Testis (tissue), 2 donors: ENCODE measurements at regions not wholly inside any gene's neighbourhood (a gene's known extent, or its start where the extent isn't known, plus 50 kb on each side); places are given as distances from the start of the nearest gene placed in this dataset.

ENCODE experiments used
- DNase-seq: peaks from one replicate; pipeline ENCODE4 v3.0.0-alpha.2; 2019
- H3K27ac ChIP-seq, 2 donors: fragments of 200-600 bp; sonication (generic); one replicate each; pipeline ENCODE4 v1.5.1; 2019
- H3K27me3 ChIP-seq: fragments of 200-600 bp; sonication (generic); one replicate; pipeline ENCODE4 v1.5.1; 2019
- H3K36me3 ChIP-seq: fragments of 200-600 bp; sonication (generic); one replicate; pipeline ENCODE4 v1.5.1; 2017; ENCODE audit warnings: low read depth; ENCODE audit errors: missing control alignments
- H3K4me1 ChIP-seq: fragments of 200-600 bp; sonication (generic); one replicate; pipeline ENCODE4 v1.5.1; 2019
- H3K4me3 ChIP-seq, 2 donors: fragments of 200-600 bp; sonication (generic); one replicate each; pipeline ENCODE4 v1.5.1; 2017 to 2019
- H3K9me3 ChIP-seq: fragments of 200-600 bp; sonication (generic); one replicate; pipeline ENCODE4 v1.5.1; 2017
- POLR2A ChIP-seq: fragments of 450-650 bp; IDR thresholded peaks from one replicate; pipeline ENCODE4 v1.6.1; 2017; ENCODE audit warnings: antibody characterized with exemption, mild to moderate bottlenecking, moderate library complexity
- WGBS, 2 donors: methylation state at CpG; one replicate each; pipeline ENCODE4 v1.1.5; 2018; 5-methylcytosine and 5-hydroxymethylcytosine counted together
- intact Hi-C: fragments of 100-400 bp; cut with DNase I; formaldehyde crosslinking; loops from one replicate; pipeline ENCODE4 v1.15.1; 2023; ENCODE audit warnings: low total_unique reads
- TF ChIP-seq, protein P1 (sequence below), 3 experiments: fragments of 450-650 bp in 2 of 3; fragments of 200-600 bp in 1 of 3; sonication (generic) in 1 of 3; IDR thresholded peaks; one replicate each; pipeline ENCODE4 v1.5.1; 2016 to 2019; ENCODE audit warnings: antibody characterized with exemption in 3 of 3, mild to moderate bottlenecking in 2 of 3, moderate library complexity in 1 of 3

GRCh38 chr2:66839551-66840320 is 404.8 kb downstream of the MEIS1 start:
- H3K4me1 ChIP-seq: no peaks in the 10 kb centered on the region
- H3K9me3 ChIP-seq: no peaks in the 10 kb centered on the region
- no peak for TF ChIP-seq POLR2A
- WGBS, 2 donors: 58 to 64% methylated on average over 4 of the region's 4 CpGs
- intact Hi-C loops: no loop called here
- no peaks in the 10 kb centered on the region for H3K36me3 ChIP-seq
- no peaks in the 10 kb centered on the region for H3K27me3 ChIP-seq
- DNase-seq: no peak
- H3K27ac ChIP-seq: no peak overlapping the region
- no peak overlapping the region for H3K4me3 ChIP-seq

GRCh38 chr2:66840321-66841002 is 405.5 kb downstream of the MEIS1 start:
- no peaks in the 10 kb centered on the region for H3K9me3 ChIP-seq
- no peak overlapping the region for H3K27ac ChIP-seq
- TF ChIP-seq, protein P1, sequence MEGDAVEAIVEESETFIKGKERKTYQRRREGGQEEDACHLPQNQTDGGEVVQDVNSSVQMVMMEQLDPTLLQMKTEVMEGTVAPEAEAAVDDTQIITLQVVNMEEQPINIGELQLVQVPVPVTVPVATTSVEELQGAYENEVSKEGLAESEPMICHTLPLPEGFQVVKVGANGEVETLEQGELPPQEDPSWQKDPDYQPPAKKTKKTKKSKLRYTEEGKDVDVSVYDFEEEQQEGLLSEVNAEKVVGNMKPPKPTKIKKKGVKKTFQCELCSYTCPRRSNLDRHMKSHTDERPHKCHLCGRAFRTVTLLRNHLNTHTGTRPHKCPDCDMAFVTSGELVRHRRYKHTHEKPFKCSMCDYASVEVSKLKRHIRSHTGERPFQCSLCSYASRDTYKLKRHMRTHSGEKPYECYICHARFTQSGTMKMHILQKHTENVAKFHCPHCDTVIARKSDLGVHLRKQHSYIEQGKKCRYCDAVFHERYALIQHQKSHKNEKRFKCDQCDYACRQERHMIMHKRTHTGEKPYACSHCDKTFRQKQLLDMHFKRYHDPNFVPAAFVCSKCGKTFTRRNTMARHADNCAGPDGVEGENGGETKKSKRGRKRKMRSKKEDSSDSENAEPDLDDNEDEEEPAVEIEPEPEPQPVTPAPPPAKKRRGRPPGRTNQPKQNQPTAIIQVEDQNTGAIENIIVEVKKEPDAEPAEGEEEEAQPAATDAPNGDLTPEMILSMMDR (IDR thresholded peaks at IDR 0.05): no peak
- no peak for DNase-seq
- intact Hi-C loops: no loop called here
- no peaks in the 10 kb centered on the region for H3K36me3 ChIP-seq
- H3K4me3 ChIP-seq: no peak overlapping the region
- H3K4me1 ChIP-seq: no peaks in the 10 kb centered on the region
- no peaks in the 10 kb centered on the region for H3K27me3 ChIP-seq
- WGBS, 2 donors: 73 to 74% methylated on average over 8 of the region's 8 CpGs

GRCh38 chr2:66843847-66844246 is 408.9 kb downstream of the MEIS1 start:
- no peaks in the 10 kb centered on the region for H3K36me3 ChIP-seq
- no peaks in the 10 kb centered on the region for H3K27me3 ChIP-seq
- intact Hi-C loops: no loop called here
- H3K9me3 ChIP-seq: no peaks in the 10 kb centered on the region
- TF ChIP-seq, protein P1 (IDR thresholded peaks at IDR 0.05): no peak
- TF ChIP-seq POLR2A: no peak
- no peak for DNase-seq
- no peak overlapping the region for H3K4me3 ChIP-seq
- whole genome bisulfite sequencing, 2 donors: 80 to 86% methylated on average over 3 of the region's 3 CpGs
- H3K4me1 ChIP-seq: no peaks in the 10 kb centered on the region
- H3K27ac ChIP-seq: no peak overlapping the region

DNA sequence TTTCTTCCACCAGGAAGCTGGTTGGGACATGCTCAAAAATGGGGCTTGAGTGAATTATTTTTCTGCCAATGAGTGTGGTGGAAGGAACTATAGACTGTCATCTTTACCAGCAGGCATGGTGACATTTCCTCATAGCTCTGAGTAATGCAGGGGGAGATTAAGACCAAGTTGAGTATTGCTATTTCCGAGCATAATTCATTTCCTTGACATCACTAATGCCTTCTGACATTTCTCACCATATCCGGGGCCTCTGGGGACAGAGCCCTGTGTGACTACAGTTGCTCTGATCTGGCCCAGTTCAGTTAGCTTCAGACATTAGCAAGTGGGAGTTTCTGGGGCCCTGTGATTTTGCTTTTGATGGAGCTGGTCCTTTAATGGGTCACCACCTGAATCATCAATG is 410.4 kb downstream of the MEIS1 start:
- 86 to 87% methylated on average over 2 of the region's 2 CpGs for WGBS, 2 donors
- no peak overlapping the region for H3K27ac ChIP-seq
- no peaks in the 10 kb centered on the region for H3K9me3 ChIP-seq
- intact Hi-C loops: no loop called here
- no peak overlapping the region for H3K4me3 ChIP-seq
- no peaks in the 10 kb centered on the region for H3K4me1 ChIP-seq
- no peaks in the 10 kb centered on the region for H3K36me3 ChIP-seq
- no peak for TF ChIP-seq POLR2A
- TF ChIP-seq, protein P1 (IDR thresholded peaks at IDR 0.05): no peak
- no peaks in the 10 kb centered on the region for H3K27me3 ChIP-seq
- no peak for DNase-seq

DNA sequence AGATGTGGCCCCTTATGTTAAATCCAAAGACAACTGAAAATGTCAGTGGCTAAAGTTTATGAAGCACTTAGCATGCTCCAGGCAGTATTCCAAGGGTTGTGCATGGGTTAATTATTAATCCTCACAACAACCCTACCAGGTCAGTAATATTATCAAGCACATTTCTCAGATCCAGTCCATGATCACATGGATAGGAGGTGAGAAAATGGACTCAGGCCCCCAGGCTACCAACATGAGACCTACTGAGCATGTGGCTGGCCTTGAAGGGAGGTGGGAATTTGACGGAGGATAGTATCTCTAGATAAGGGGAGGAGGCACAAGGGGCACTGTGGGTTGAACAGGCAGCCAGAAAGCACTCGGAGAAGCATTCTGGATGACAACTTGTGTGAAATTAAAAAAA is 412.0 kb downstream of the MEIS1 start:
- H3K4me3 ChIP-seq: no peak overlapping the region
- DNase-seq: no peak
- 80 to 89% methylated on average over 2 of the region's 2 CpGs for WGBS, 2 donors
- H3K36me3 ChIP-seq: no peaks in the 10 kb centered on the region
- H3K27ac ChIP-seq: no peak overlapping the region
- TF ChIP-seq, protein P1 (IDR thresholded peaks at IDR 0.05): no peak
- TF ChIP-seq POLR2A: no peak
- no peaks in the 10 kb centered on the region for H3K4me1 ChIP-seq
- intact Hi-C loops: no loop called here
- no peaks in the 10 kb centered on the region for H3K27me3 ChIP-seq
- H3K9me3 ChIP-seq: no peaks in the 10 kb centered on the region
